Stimulated activated CD8-positive, alpha-beta memory T cell treated with anti-CD3 and anti-CD28 coated beads, Interleukin-4, amount 100 ng/mL, for 24 hours (primary cell): ENCODE measurements at regions not wholly inside any gene's neighbourhood (a gene's known extent, or its start where the extent isn't known, plus 50 kb on each side); places are given as distances from the start of the nearest gene placed in this dataset.

Source experiments
- DNase-seq: peaks from one replicate; pipeline ENCODE4 v3.0.0-alpha.2; 2020; ENCODE audit warnings: low read depth

DNA sequence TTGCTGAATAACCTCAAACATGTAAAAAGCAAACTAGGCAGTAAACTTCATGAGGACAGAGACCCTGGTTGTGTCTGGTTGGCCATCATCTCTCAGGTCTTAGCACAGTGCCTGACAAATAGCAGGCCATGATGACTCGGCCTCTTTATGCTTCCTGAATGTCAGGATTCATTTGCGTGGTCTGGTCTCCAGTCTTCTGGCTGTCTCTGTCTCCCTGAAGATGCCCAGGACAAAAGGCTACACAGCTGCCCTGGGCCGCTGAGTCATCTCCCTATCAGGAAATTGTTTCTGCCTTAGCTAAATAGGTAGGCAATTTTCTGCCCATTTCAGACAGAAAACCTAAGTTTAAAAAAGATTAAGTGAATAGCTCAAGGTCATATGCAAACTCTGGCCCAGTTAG, 84.1 kb upstream of the FNDC3A start:
- DNase-seq: no peak

- DNase-seq: no peak
These were observed 83.5 kb upstream of the FNDC3A start for GRCh38 chr13:48892053-48892687.

DNA sequence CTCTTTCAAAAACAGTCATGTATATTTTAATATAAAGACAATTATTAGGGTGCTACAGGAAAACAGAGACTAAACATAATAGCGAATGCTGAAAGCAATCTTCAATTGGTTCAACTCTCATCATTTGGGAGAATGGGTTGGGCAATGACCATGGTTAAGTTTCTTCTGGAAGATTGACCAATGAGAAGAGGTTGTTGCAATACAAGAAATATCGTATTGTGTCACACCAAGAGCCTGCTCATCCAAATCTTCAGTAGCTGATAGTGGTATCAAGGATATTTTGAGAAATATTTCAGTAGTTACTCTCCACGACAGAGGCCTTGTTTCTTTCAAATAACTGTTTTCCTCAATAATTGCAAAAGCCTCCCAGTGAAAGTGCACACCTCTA, 83.0 kb upstream of the FNDC3A start:
- no peak for DNase-seq

DNA sequence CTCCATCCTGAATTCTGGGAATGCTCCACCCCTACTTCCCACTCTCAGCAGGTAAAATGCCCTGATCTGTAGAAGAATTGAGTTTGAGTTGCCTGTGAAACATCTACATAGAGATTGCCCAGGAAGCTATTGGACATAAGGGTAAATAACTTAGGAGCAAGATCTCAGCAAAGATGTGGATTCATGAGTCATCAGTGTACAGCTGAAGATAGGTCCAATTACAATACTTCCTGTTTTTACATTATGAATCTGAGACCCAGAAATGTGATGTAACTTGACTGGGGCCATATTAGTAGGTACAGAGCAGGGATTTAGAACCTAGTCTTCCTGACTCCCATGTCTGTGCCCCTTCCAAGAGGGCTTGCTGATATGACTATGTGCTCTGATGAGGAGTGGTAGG, 79.4 kb upstream of the FNDC3A start:
- DNase-seq: no peak

DNA sequence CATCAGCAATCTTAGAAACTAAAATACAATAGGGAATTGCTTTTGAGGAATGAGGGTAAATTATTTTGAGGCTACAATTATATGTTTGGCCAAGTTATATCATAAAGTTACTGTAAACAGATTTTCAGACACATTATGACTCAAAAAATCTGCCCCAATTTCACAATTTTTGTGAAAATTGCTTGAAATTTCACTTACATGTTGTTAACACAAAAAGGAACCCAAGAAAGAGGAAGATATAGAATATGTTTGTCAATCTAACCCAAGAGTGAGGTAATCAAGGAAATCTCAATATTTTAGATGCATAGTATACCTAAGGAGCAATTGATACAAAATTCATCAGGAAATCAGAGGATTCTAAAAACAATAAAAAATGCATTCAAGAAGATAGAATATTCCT, 73.9 kb upstream of the FNDC3A start:
- DNase-seq: no peak

DNA sequence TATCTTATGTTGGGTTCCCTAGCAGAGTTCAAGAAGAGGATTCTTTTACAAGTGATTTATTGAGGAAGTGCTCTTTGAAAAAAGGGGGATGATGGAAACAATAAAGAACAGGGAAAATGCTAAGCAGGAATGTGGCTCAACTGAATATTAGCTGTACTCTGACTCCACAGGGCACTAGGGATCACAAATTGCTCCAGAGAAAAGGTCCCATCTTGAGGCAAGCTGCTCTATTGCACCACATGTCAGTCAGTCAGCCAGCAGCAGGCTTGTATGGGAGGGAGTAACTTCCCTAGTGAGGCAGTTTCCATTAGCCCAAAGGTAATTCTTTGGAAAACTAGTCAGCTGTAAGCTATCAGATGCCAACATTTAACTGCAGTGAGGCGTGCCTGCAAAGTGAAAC, 73.3 kb upstream of the FNDC3A start:
- DNase-seq: no peak

GRCh38 chr13:48904668-48905290, 70.9 kb upstream of the FNDC3A start:
- no peak for DNase-seq

DNA sequence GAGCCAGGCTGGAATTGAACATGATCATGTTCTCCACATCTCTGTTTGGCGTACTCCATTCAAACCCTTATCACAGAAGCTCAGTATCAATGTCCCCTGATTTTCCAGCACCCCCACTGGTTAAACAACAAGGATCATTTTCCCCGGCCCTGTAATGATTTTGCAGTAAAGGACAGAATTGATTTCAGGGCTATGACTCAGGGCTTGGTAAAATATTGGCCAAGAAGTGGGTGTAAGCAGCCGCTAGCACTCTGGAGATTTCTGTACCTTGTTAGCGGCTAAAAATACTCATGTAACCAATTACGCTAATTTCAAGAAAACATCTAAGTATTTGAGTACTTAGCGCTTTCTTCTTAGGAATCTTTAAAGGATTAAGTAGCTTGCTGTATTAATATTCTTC, 69.5 kb upstream of the FNDC3A start:
- no peak for DNase-seq

DNA sequence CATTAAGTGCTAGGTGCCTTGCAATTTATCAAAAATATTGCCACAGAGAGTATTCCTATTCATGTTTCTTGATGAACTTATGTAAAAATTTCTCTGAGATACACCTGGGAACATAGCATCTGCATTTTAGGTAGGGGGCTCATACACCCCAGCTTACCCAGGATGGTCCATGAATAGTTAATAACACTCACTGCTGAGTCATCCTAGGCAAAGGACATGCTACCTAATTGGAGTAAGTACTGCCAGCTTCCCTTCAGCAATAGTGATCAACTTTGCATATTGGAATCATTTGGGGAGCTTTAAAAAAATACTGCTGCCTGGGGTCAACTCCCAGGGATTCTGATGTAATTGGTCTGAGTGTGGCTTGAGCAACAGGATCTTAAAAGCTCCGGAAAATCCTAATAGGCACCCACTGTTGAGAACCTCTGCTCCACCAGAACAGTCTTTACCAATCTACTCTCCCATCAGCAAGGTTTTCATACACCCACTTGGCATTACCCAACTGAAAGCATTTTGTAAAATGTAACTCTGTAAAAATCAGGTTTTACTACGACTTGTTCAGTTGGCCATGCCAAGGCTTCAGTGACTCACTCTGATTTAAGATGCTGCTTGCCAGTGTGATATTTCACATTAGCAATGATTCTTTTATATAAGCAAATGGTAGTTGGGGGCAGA, 67.2 kb upstream of the FNDC3A start:
- DNase-seq: no peak

DNA sequence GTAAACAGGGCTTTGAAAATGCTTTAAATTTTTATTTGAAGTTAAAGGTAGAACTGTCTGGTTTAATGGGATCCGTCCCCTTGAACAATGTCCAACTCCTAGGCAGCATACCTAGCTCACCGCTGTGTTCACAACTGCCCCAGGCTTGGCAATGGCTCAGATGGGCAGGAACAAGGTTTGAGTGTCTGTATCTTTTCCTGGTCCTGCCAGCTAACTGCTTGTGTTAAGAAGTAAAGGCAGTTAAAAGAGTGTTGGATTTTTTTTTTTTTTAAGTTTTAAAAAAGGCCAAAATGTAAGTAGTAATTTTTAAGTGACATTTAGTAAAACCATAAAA, 66.7 kb upstream of the FNDC3A start:
- DNase-seq: no peak

- DNase-seq: no peak
These were observed 65.0 kb upstream of the FNDC3A start for GRCh38 chr13:48910686-48911085.

- no peak for DNase-seq
These were observed 56.0 kb upstream of the FNDC3A start for GRCh38 chr13:48919751-48920150.

- DNase-seq: no peak
These were observed 55.0 kb upstream of the FNDC3A start for GRCh38 chr13:48920730-48921129.

DNA sequence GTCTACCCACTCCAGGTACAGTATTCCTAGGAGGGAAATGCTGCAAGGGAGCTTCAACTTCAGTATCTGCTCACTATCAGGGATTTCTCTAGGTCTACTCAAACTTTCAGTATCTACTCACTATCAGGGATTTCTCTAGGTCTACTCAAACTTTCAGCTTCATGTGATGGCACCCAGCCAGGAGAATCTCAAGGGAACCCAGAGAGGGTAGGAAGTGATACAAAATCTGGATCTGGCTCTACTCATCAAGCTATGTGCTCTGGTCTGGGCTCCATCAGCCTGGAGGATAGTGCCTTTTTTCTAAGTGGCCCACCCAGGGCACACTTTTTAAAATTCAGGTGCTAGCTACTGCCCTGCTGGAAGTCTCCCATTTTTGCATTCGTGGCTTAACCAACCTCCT, 52.3 kb upstream of the FNDC3A start:
- DNase-seq: no peak

DNA sequence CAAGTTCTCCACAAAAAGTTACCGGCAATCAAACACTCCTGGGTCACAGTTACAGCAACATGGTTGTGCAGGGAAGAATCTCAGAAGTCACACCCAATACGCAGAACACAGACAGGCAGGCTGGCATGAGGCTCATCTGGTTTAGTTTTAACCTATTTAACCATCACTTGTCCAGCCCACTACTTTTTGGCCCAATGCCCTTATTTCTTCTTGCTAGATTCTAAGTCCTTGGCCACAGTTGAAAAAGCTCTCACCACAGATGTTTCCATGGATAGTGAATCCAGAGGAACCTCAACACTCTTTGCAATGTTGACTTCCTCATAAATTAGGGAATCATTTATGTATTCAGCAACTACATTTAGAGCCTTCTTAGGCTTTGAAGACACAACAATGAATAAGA, 50.7 kb upstream of the FNDC3A start:
- no peak for DNase-seq
